ENCODE measurements at regions not wholly inside any gene's neighbourhood (a gene's known extent, or its start where the extent isn't known, plus 50 kb on each side); places are given as distances from the start of the nearest gene placed in this dataset.
"Not testable (repeated sequence)": the region's sequence is repeated elsewhere in the genome, so short reads cannot be mapped to it uniquely, and the experiment has no call there.

GRCh38 chr10:8853048-8853447 is 798.6 kb downstream of the GATA3 start:
- no peak for DNase-seq

GRCh38 chr10:8868924-8869323 is 814.4 kb downstream of the GATA3 start:
- DNase-seq = not testable (repeated sequence)

- DNase-seq = no peak
Measured at GRCh38 chr10:8873310-8873709, 818.8 kb downstream of the GATA3 start.

GRCh38 chr10:8874268-8874667 is 819.8 kb downstream of the GATA3 start:
- no peak for DNase-seq

- DNase-seq = no peak
Measured at GRCh38 chr10:8874972-8875371, 820.5 kb downstream of the GATA3 start.

GRCh38 chr10:8876171-8876570 is 821.7 kb downstream of the GATA3 start:
- DNase-seq = no peak

GRCh38 chr10:8889538-8889937 is 835.0 kb downstream of the GATA3 start:
- DNase-seq = no peak

GRCh38 chr10:8893102-8893501 is 838.6 kb downstream of the GATA3 start:
- no peak for DNase-seq

- no peak for DNase-seq
Measured at GRCh38 chr10:8894148-8894547, 839.7 kb downstream of the GATA3 start.

GRCh38 chr10:8897769-8898168 is 843.3 kb downstream of the GATA3 start:
- no peak for DNase-seq

- no peak for DNase-seq
Measured at GRCh38 chr10:8898745-8899330, 844.4 kb downstream of the GATA3 start.

GRCh38 chr10:8902926-8903325 is 848.4 kb downstream of the GATA3 start:
- DNase-seq = no peak

- DNase-seq = no peak
Measured at GRCh38 chr10:8908013-8908412, 853.5 kb downstream of the GATA3 start.

GRCh38 chr10:8910314-8910713 is 855.8 kb downstream of the GATA3 start:
- DNase-seq = no peak

GRCh38 chr10:8911032-8911431 is 856.5 kb downstream of the GATA3 start:
- DNase-seq = no peak

- DNase-seq = no peak
Measured at GRCh38 chr10:8912108-8912507, 857.6 kb downstream of the GATA3 start.

GRCh38 chr10:8913720-8914119 is 859.2 kb downstream of the GATA3 start:
- DNase-seq = no peak

- DNase-seq = no peak
Measured at GRCh38 chr10:8919280-8919679, 864.8 kb downstream of the GATA3 start.

GRCh38 chr10:8921568-8921967 is 867.1 kb downstream of the GATA3 start:
- no peak for DNase-seq

GRCh38 chr10:8923096-8923495 is 868.6 kb downstream of the GATA3 start:
- DNase-seq = no peak

GRCh38 chr10:8927705-8928104 is 873.2 kb downstream of the GATA3 start:
- DNase-seq = no peak

GRCh38 chr10:8946451-8946850 is 892.0 kb downstream of the GATA3 start:
- no peak for DNase-seq

- DNase-seq = no peak
Measured at GRCh38 chr10:8950978-8951377, 896.5 kb downstream of the GATA3 start.

- no peak for DNase-seq
Measured at GRCh38 chr10:8951440-8952089, 897.1 kb downstream of the GATA3 start.
